ENCODE measurements at regions not wholly inside any gene's neighbourhood (a gene's known extent, or its start where the extent isn't known, plus 50 kb on each side); places are given as distances from the start of the nearest gene placed in this dataset.

- Histone ChIP-seq H3K9ac (ENCODE audit: low read depth in 1 of 2, low read length in 2 of 2) (no peak overlapping the region), H3K36me3 (ENCODE audit: control insufficient read depth in 4 of 4, insufficient read depth in 3 of 4, low read depth in 1 of 4, low read length in 3 of 4) (no peaks in the 10 kb centered on the region), H3K27me3 (ENCODE audit: control insufficient read depth in 4 of 4, insufficient read depth in 4 of 4, low read length in 3 of 4) (no peaks in the 10 kb centered on the region), H3K4me3 (ENCODE audit: low read depth in 1 of 3, low read length in 3 of 3) (no peak overlapping the region), H3K4me1 (ENCODE audit: control insufficient read depth in 4 of 4, insufficient read depth in 4 of 4, low read length in 3 of 4) (peaks cover 0 to 9% (median 2%) of the 10 kb centered on the region in 4 donors), H3K27ac (ENCODE audit: low read depth in 1 of 2, low read length in 2 of 2) (no peak overlapping the region), H3K9me3 (ENCODE audit: control insufficient read depth in 4 of 4, low read length in 3 of 4) (no peaks in the 10 kb centered on the region)
- TF ChIP-seq YY1 (IDR thresholded peaks at IDR 0.05) (no peak), EGR1 (IDR thresholded peaks at IDR 0.05; ENCODE audit: low read depth in 2 of 2) (no peak), FOXA2 (IDR thresholded peaks at IDR 0.05) (no peak), GABPA (IDR thresholded peaks at IDR 0.05 in 1 of 2, conservative IDR thresholded peaks at IDR 0.05 in 1 of 2) (no peak), ZBTB33 (IDR thresholded peaks at IDR 0.05) (no peak), NR2F2 (IDR thresholded peaks at IDR 0.05) (no peak), HNF4A (conservative IDR thresholded peaks at IDR 0.05) (no peak), SP1 (IDR thresholded peaks at IDR 0.05) (no peak), MAX (IDR thresholded peaks at IDR 0.05) (no peak), FOXA1 (IDR thresholded peaks at IDR 0.05) (no peak), JUND (IDR thresholded peaks at IDR 0.05) (no peak), RAD21 (IDR thresholded peaks at IDR 0.05) (no peak), RXRA (IDR thresholded peaks at IDR 0.05) (no peak), HNF4G (IDR thresholded peaks at IDR 0.05) (no peak)
- TF ChIP-seq, protein P1, sequence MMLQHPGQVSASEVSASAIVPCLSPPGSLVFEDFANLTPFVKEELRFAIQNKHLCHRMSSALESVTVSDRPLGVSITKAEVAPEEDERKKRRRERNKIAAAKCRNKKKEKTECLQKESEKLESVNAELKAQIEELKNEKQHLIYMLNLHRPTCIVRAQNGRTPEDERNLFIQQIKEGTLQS (IDR thresholded peaks at IDR 0.05), result no peak
- TF ChIP-seq, protein P2, sequence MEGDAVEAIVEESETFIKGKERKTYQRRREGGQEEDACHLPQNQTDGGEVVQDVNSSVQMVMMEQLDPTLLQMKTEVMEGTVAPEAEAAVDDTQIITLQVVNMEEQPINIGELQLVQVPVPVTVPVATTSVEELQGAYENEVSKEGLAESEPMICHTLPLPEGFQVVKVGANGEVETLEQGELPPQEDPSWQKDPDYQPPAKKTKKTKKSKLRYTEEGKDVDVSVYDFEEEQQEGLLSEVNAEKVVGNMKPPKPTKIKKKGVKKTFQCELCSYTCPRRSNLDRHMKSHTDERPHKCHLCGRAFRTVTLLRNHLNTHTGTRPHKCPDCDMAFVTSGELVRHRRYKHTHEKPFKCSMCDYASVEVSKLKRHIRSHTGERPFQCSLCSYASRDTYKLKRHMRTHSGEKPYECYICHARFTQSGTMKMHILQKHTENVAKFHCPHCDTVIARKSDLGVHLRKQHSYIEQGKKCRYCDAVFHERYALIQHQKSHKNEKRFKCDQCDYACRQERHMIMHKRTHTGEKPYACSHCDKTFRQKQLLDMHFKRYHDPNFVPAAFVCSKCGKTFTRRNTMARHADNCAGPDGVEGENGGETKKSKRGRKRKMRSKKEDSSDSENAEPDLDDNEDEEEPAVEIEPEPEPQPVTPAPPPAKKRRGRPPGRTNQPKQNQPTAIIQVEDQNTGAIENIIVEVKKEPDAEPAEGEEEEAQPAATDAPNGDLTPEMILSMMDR (IDR thresholded peaks at IDR 0.05; ENCODE audit: low read depth, low read length, missing input control), result no peak
- 64% methylated on average over 2 of the region's 2 CpGs for WGBS
- no peak for DNase-seq (ENCODE audit: low spot score)
These were observed 181.3 kb upstream of the DMRT1 start for GRCh38 chr9:660227-660626.

DNA sequence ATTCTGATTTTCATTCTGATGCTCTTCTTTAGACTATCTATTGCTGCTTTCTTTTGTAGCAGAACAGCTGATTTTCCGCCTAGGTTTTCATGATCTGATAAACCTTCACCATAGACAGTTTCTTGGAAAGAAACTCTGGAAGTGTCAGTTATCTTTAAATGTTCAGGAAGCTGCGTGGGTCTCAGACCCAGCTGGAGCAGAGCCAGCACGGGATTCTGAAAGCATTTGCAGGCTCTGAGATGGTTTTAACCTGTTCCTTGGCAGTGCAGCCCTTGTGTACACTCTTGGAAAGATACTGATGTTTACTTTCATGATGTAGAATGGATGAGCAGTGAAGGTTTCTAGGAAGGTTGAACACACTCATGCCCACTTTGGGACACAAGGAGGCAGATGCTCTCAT lies 178.0 kb upstream of the DMRT1 start:
- no peak overlapping the region for H3K4me3 ChIP-seq (ENCODE audit: low read depth in 1 of 3, low read length in 3 of 3)
- no peak overlapping the region for H3K27ac ChIP-seq (ENCODE audit: low read depth in 1 of 2, low read length in 2 of 2)
- H3K36me3 ChIP-seq (ENCODE audit: control insufficient read depth in 4 of 4, insufficient read depth in 3 of 4, low read depth in 1 of 4, low read length in 3 of 4), result no peaks in the 10 kb centered on the region
- no peaks in the 10 kb centered on the region for H3K4me1 ChIP-seq (ENCODE audit: control insufficient read depth in 4 of 4, insufficient read depth in 4 of 4, low read length in 3 of 4)
- no peak for DNase-seq (ENCODE audit: low spot score)
- H3K9me3 ChIP-seq (ENCODE audit: control insufficient read depth in 4 of 4, low read length in 3 of 4), result no peaks in the 10 kb centered on the region
- WGBS, result 34% methylated on average over 3 of the region's 3 CpGs
- H3K27me3 ChIP-seq (ENCODE audit: control insufficient read depth in 4 of 4, insufficient read depth in 4 of 4, low read length in 3 of 4), result no peaks in the 10 kb centered on the region
- no peak overlapping the region for H3K9ac ChIP-seq (ENCODE audit: low read depth in 1 of 2, low read length in 2 of 2)
- TF ChIP-seq HNF4G (IDR thresholded peaks at IDR 0.05) (no peak), ZBTB33 (IDR thresholded peaks at IDR 0.05) (no peak), MAX (IDR thresholded peaks at IDR 0.05) (no peak)
- TF ChIP-seq, protein P3, sequence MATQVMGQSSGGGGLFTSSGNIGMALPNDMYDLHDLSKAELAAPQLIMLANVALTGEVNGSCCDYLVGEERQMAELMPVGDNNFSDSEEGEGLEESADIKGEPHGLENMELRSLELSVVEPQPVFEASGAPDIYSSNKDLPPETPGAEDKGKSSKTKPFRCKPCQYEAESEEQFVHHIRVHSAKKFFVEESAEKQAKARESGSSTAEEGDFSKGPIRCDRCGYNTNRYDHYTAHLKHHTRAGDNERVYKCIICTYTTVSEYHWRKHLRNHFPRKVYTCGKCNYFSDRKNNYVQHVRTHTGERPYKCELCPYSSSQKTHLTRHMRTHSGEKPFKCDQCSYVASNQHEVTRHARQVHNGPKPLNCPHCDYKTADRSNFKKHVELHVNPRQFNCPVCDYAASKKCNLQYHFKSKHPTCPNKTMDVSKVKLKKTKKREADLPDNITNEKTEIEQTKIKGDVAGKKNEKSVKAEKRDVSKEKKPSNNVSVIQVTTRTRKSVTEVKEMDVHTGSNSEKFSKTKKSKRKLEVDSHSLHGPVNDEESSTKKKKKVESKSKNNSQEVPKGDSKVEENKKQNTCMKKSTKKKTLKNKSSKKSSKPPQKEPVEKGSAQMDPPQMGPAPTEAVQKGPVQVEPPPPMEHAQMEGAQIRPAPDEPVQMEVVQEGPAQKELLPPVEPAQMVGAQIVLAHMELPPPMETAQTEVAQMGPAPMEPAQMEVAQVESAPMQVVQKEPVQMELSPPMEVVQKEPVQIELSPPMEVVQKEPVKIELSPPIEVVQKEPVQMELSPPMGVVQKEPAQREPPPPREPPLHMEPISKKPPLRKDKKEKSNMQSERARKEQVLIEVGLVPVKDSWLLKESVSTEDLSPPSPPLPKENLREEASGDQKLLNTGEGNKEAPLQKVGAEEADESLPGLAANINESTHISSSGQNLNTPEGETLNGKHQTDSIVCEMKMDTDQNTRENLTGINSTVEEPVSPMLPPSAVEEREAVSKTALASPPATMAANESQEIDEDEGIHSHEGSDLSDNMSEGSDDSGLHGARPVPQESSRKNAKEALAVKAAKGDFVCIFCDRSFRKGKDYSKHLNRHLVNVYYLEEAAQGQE (IDR thresholded peaks at IDR 0.05), result no peak
